ENCODE measurements at regions not wholly inside any gene's neighbourhood (a gene's known extent, or its start where the extent isn't known, plus 50 kb on each side); places are given as distances from the start of the nearest gene placed in this dataset.

- H3K9me3 ChIP-seq = peaks cover 0 to 2% (median 0%) of the 10 kb centered on the region in 12 donors
- peaks cover 8 to 41% (median 25%) of the 10 kb centered on the region in 12 donors for H3K4me1 ChIP-seq
- no peak for TF ChIP-seq CTCF (IDR thresholded peaks at IDR 0.05)
- no peak for TF ChIP-seq POLR2A (IDR thresholded peaks at IDR 0.05)
- ATAC-seq (no peak), DNase-seq (peak in 3 of 5 donors; percentile 11 to 22 (median 17))
- 90 to 93% (median 91%) methylated on average over 11 of the region's 11 CpGs for whole genome bisulfite sequencing, 4 donors
- intact Hi-C loops (cut with DNase I) = loop anchor here in 8 of 10 donors (5.0 to 10.0 kb wide), 6 partner anchors 87 to 325 kb away; partner anchors contain the start of gene GSE1 (in 3 of the 8)
- no peak overlapping the region for H3K4me3 ChIP-seq
- H3K36me3 ChIP-seq = no peaks in the 10 kb centered on the region
- peak overlapping the region in 1 of 12 donors; percentile 72 for H3K27ac ChIP-seq
- no peaks in the 10 kb centered on the region for H3K27me3 ChIP-seq
Measured at GRCh38 chr16:85391769-85392583, 221.1 kb upstream of the GSE1 start.

- H3K9me3 ChIP-seq = peaks cover 0 to 2% (median 0%) of the 10 kb centered on the region in 12 donors
- peak overlapping the region in 1 of 12 donors; percentile 87 for H3K27ac ChIP-seq
- no peak overlapping the region for H3K4me3 ChIP-seq
- intact Hi-C loops (cut with DNase I) = loop anchor here in 8 of 10 donors (5.0 to 10.0 kb wide), 6 partner anchors 88 to 324 kb away; partner anchors contain the start of gene GSE1 (in 3 of the 8)
- H3K27me3 ChIP-seq = no peaks in the 10 kb centered on the region
- H3K36me3 ChIP-seq = no peaks in the 10 kb centered on the region
- 95 to 97% (median 96%) methylated on average over 12 to 17 of the region's 17 CpGs for WGBS, 4 donors
- peak in 3 of 5 donors; percentile 11 to 34 (median 19) for DNase-seq
- H3K4me1 ChIP-seq = peaks cover 8 to 41% (median 25%) of the 10 kb centered on the region in 12 donors
- no peak for ATAC-seq
- TF ChIP-seq CTCF (IDR thresholded peaks at IDR 0.05) = no peak
- TF ChIP-seq POLR2A (IDR thresholded peaks at IDR 0.05) = no peak
Measured at GRCh38 chr16:85392756-85393673, 220.1 kb upstream of the GSE1 start.

DNA sequence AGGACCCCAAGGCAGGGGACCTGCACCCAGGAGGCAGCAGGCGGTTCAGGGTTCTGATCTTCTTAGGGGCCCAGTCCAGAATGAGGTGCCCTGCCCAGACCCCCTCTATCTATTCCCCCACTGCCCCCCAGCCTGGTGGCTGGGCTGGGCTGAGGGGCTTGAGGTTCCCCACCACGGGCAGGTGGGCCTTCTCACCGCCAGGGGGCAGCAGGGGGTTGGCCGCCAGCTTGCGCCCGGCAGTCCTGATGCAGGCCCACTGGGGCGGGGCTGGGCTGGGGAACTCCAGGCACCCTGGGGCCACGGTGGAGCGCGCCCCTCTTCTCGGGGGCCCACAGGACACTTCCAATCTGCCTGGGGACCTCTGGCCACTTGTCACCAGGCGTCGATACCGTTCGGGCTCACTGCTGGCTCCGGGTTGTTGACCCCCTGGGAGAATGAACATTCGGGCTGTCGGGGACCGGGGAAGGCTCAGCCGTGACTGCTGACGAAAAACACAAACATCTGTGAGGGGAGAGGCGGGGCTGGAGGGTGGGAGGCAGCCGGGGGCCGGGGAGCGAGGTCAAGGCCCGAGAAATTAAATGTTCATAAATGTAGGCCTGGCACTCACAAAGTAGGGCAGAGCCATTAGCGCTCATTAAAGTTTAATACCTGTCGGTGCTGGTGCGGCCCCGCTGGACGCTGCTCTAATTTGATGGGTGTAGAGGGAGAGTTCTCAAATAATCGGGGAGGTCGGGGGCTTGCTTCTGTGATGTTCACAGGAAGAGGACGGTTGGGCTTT, 219.3 kb upstream of the GSE1 start:
- intact Hi-C loops (cut with DNase I) = loop anchor here in 8 of 10 donors (5.0 to 10.0 kb wide), 6 partner anchors 89 to 323 kb away; partner anchors contain the start of gene GSE1 (in 3 of the 8)
- WGBS, 4 donors = 58 to 77% (median 64%) methylated on average over 24 to 34 of the region's 34 CpGs
- Histone ChIP-seq H3K27me3 (no peaks in the 10 kb centered on the region), H3K9me3 (peaks cover 0 to 2% (median 0%) of the 10 kb centered on the region in 12 donors), H3K36me3 (no peaks in the 10 kb centered on the region), H3K4me1 (peaks cover 8 to 41% (median 25%) of the 10 kb centered on the region in 12 donors), H3K4me3 (no peak overlapping the region), H3K27ac (peak overlapping the region in 1 of 12 donors; percentile 87)
- peak; percentile 62 to 85 (median 65) for DNase-seq
- ATAC-seq = peak in 2 of 4 donors; percentile 24 to 48
- TF ChIP-seq POLR2A (IDR thresholded peaks at IDR 0.05) (no peak), CTCF (IDR thresholded peaks at IDR 0.05) (peak; percentile 79 to 92 (median 86))

Measured in heart left ventricle (tissue), 16 donors.